Astrocyte of the cerebellum (primary cell): ENCODE measurements at regions not wholly inside any gene's neighbourhood (a gene's known extent, or its start where the extent isn't known, plus 50 kb on each side); places are given as distances from the start of the nearest gene placed in this dataset.
"Not testable (repeated sequence)": the region's sequence is repeated elsewhere in the genome, so short reads cannot be mapped to it uniquely, and the experiment has no call there.

Experiments
- DNase-seq: peaks from one replicate; pipeline ENCODE4 v3.0.0-alpha.2; 2011; ENCODE audit warnings: low read depth
- H3K4me3 ChIP-seq: 2 replicates; pipeline ENCODE4 v1.5.1; 2011; ENCODE audit warnings: mild to moderate bottlenecking, low read depth, low read length, moderate library complexity
- CTCF ChIP-seq: IDR thresholded peaks from 2 replicates; pipeline ENCODE4 v1.5.1; 2012; ENCODE audit warnings: low read length, low read depth, moderate library complexity, mild to moderate bottlenecking; ENCODE audit errors: missing control alignments
- in situ Hi-C: cut with HindIII; loops from 2 replicates; pipeline ENCODE4 v1.10.0; 2017; ENCODE audit warnings: low sequenced_read_pairs

DNA sequence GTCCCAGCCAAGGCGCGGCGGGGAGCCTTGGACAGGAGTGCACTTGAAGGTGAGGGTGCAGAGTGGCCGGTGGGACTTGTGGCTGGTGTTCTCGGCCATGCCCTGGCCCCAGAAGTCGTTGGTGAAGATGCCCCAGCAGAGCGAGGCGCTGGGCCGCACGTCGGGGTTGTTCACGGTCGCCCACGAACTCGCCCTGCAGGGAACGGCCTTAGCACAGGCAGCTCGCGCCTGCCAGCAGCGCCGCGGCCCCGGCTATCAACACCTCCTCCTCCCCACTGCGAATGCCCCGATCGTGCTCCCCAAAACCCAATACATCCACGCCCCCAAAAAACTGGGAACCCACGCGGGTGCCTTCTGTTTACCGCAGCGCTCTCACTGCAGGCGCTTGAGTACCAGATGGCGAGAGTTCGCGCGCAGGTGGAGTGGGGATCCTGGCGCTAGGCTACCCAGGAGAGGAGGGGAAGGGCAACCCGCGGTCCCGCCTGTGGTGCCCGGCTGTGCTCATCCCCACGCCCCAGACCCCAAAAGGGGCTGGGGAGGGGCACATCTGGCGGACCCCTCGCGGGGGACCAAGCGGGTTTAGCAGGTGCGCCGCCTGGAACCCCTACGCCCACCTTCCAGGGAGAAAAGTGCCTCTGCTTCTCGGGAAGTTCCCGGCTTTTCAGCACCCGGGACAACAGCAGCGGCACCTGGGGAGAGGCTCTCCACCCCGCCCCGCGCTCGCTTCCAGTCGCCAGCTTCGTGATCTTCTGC lies 386.3 kb upstream of the TMTC1 start:
- H3K4me3 ChIP-seq, result peak overlapping the region; percentile 21
- no peak for TF ChIP-seq CTCF
- DNase-seq, result no peak
- in situ Hi-C loops, result no loop called here

- no peak overlapping the region for H3K4me3 ChIP-seq
- no peak for DNase-seq
- in situ Hi-C loops, result no loop called here
- no peak for TF ChIP-seq CTCF
These were observed 382.5 kb upstream of the TMTC1 start for GRCh38 chr12:30166006-30166795.

DNA sequence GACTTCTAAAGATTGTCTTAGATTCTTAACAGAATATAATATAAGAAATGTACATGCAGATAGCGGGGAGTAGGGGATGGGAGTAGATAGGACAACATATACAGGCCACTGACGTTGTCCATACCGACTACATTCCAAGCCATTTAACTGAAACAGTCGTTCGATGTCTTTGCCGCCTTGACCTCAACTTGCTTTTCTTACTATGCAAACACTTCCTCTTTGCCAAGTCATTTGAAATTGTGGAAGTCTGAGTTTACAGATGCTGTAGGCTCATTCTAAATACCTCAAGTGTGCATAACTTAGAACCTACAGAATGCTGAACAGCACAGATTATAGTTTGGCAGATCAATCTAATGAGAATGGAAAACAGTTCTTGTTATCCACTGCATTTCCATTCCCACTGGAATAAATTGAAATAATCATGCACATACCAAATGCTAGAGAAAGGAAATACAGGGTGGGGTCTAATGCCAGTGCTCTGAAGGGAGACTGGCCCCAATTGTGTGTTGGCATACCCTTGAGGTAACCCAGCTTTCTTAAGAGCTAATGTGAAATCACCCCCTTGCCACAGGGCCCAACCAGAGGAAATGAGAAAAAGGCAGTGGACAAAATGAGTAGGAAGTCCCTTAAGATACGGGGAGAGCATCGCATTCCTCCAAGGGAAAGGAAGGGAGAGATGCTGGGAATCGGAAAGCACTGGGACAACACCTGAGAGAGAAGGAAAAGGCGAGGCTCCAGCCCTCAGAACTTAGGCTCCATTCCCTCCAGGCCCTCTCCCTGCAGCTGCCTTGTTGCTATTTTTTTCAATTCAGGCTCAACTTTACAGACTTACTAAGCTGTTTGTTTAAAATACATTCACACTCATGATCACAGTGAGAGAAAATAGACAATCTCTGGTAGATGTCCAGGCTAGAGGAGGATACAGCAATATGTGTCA lies 380.9 kb upstream of the TMTC1 start:
- no peak for DNase-seq
- in situ Hi-C loops, result no loop called here
- no peak for TF ChIP-seq CTCF
- no peak overlapping the region for H3K4me3 ChIP-seq

DNA sequence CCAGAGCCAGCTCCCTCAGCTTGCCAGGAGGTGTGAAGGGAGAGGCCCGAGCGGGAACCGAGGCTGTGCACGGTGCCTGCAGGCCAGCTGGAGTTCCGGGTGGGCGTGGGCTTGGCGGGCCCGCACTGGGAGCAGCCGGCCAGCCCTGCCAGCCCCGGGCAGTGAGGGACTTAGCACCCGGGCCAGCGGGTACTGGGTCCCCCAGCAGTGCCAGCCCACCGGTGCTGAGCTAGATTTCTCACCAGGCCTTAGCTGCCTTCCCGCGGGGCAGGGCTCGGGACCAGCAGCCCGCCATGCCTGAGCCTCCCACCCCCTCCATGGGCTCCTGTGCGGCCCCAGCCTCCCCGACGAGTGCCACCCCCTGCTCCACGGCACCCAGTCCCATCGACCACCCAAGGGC lies 373.1 kb upstream of the TMTC1 start:
- in situ Hi-C loops, DNase-seq, H3K4me3 ChIP-seq: not testable (repeated sequence)

DNA sequence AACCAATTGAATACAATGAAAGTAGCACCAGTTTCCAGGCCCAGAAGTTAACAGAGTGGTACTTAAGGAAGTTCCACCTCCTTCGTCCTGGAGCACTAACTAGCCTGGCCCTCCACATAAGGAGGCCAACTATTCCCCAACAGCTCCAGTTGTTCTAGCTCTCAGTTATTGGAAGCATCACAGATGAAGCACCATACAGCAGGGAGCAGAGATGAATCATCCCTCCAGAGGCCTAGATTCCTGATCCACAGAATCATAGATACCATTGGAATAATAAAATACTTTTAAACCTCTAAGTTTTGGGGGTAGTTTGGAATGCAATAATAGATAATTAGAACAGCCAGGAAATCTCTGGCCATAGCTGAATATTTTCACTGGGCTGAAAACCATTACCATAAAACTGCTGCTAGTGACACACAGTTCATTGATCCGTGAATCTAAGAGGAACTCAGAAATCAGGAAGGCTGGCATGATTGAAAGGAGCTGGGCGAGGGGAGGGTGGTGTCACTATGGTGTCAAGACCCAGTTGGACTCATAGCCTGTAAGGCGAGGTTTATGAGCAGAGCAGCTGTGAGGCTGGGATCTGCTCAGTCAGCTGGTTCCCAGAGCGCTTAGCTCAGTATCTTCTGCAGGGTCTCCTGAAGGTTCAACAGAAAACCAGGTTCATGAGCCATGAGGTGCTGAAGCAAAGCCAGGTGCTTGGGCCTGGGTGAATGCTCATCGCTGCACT lies 371.4 kb upstream of the TMTC1 start:
- H3K4me3 ChIP-seq, result no peak overlapping the region
- TF ChIP-seq CTCF, result no peak
- in situ Hi-C loops, result no loop called here
- DNase-seq, result peak; percentile 55

DNA sequence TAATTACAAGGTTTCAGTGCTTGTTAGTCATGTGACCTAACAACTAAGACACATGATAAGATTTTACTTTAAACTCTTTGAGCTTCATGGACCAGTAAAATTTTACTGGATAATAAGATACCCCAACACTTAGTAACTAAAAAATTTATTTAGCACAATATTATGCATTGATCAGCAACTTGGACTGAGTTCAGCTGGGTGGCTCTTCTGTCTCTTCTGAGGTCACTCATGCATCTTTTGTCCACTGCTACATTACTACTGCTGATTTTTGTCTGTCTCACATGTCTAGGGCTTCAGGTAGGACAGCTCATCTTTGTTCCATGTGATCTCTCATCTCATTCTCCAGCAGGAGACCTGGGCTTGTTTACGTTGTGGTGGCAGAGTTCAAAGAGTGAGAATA lies 370.2 kb upstream of the TMTC1 start:
- no peak overlapping the region for H3K4me3 ChIP-seq
- TF ChIP-seq CTCF, result no peak
- no peak for DNase-seq
- in situ Hi-C loops, result no loop called here
